ENCODE measurements at regions not wholly inside any gene's neighbourhood (a gene's known extent, or its start where the extent isn't known, plus 50 kb on each side); places are given as distances from the start of the nearest gene placed in this dataset.

- no peak for ATAC-seq
- H3K4me2 ChIP-seq (ENCODE audit: low read depth, low read length): no peak overlapping the region
- no peak overlapping the region for H3K27ac ChIP-seq (ENCODE audit: extremely low read length, insufficient read depth, low read length)
- no peak overlapping the region for H2AFZ ChIP-seq (ENCODE audit: low read length)
- no peaks in the 10 kb centered on the region for H3K36me3 ChIP-seq (replicated peaks in 1 of 2; ENCODE audit: control insufficient read depth in 1 of 2, insufficient read depth in 2 of 2, low read length in 2 of 2)
- H4K20me1 ChIP-seq (ENCODE audit: insufficient read depth, low read length): no peaks in the 10 kb centered on the region
- intact Hi-C loops (cut with micrococcal nuclease; ENCODE audit: unreplicated experiment): no loop called here
- no peaks in the 10 kb centered on the region for H3K4me1 ChIP-seq (ENCODE audit: insufficient read depth, low read length)
- TF ChIP-seq ZNF362 (CRISPR knock-in tag; IDR thresholded peaks at IDR 0.05; ENCODE audit: borderline replicate concordance): no peak
- no peak for TF ChIP-seq ZBTB39 (CRISPR knock-in tag; IDR thresholded peaks at IDR 0.05)
- no peak for TF ChIP-seq ZNF841 (CRISPR knock-in tag; IDR thresholded peaks at IDR 0.05; ENCODE audit: borderline replicate concordance)
- TF ChIP-seq NR1H2 (CRISPR knock-in tag; IDR thresholded peaks at IDR 0.05; ENCODE audit: borderline replicate concordance, low read depth): no peak
- TF ChIP-seq HINFP (CRISPR knock-in tag; IDR thresholded peaks at IDR 0.05; ENCODE audit: low read depth): no peak
- no peak for TF ChIP-seq CREM (IDR thresholded peaks at IDR 0.05)
- TF ChIP-seq CREM (CRISPR knock-in tag; IDR thresholded peaks at IDR 0.05): no peak
- no peak for TF ChIP-seq SRF (IDR thresholded peaks at IDR 0.05; ENCODE audit: low read depth, low read length)
- no peak for TF ChIP-seq HNRNPUL1 (IDR thresholded peaks at IDR 0.05; ENCODE audit: low read depth, low read length)
- TF ChIP-seq TOE1 (CRISPR knock-in tag; IDR thresholded peaks at IDR 0.05): no peak
- no peak for TF ChIP-seq SRSF4 (IDR thresholded peaks at IDR 0.05; ENCODE audit: low read depth, low read length, poor library complexity, severe bottlenecking)
- TF ChIP-seq ZNF333 (CRISPR knock-in tag; IDR thresholded peaks at IDR 0.05; ENCODE audit: borderline replicate concordance): no peak
- no peaks in the 10 kb centered on the region for H3K9me3 ChIP-seq (ENCODE audit: low read length)
- no peak for DNase-seq (ENCODE audit: low spot score)
- no peaks in the 10 kb centered on the region for H3K79me2 ChIP-seq (ENCODE audit: insufficient read depth, low read length)
- no peak overlapping the region for H3K4me3 ChIP-seq (replicated peaks in 1 of 3; ENCODE audit: insufficient read depth in 1 of 3, low read depth in 2 of 3, low read length in 3 of 3)
- BruUV-seq (replicated peaks): no TSS peak
- in situ Hi-C loops (cut with HindIII; ENCODE audit: extremely low pct_ligation_motif_present, low pct_unique_long_range_greater_than_20kb): no loop called here
- ChIA-PET POLR2A (no interaction called here), CTCF (ENCODE audit: low intra/inter-chr PET ratio, low total read pairs) (no interaction called here)
- H3K9ac ChIP-seq (ENCODE audit: insufficient read depth, low read depth, low read length): no peak overlapping the region
- FAIRE-seq: no peak
- 52% methylated on average over 1 of the region's 1 CpG for WGBS (ENCODE audit: low lambda C conversion rate)
- no peaks in the 10 kb centered on the region for H3K27me3 ChIP-seq (ENCODE audit: control insufficient read depth in 1 of 2, insufficient read depth in 2 of 2, low read length in 2 of 2)
Measured at GRCh38 chr11:81026032-81026431, 1585.2 kb upstream of the TENM4 start.
